OCI-LY7 (cell line): ENCODE measurements at regions not wholly inside any gene's neighbourhood (a gene's known extent, or its start where the extent isn't known, plus 50 kb on each side); places are given as distances from the start of the nearest gene placed in this dataset.

ENCODE experiments used
- BruUV-seq: library from RNA; stranded (reverse); fragments of 400-500 nt; replicated peaks from 2 replicates; lab custom pipeline; 2021; lab: Mats Ljungman, UMichigan
- CTCF ChIA-PET: fragments of 300-600 bp; sonication (Branson Sonifier 250); formaldehyde crosslinking; loops from one replicate; lab custom pipeline; 2022; ENCODE audit warnings: antibody characterized with exemption; ENCODE audit not compliant: unreplicated experiment; lab: Charles Lee
- POLR2A ChIA-PET: fragments of 300-600 bp; sonication (Branson Sonifier 250); formaldehyde crosslinking; loops from one replicate; lab custom pipeline; 2022; ENCODE audit warnings: antibody characterized with exemption; lab: Charles Lee
- DNase-seq: peaks from one replicate; pipeline ENCODE4 v3.0.0-alpha.2; 2015; ENCODE audit warnings: low spot score
- H2AFZ ChIP-seq: fragments of 200-600 bp; sonication (generic), shearing (Covaris generic); 2 replicates; pipeline ENCODE4 v1.6.1; 2014; ENCODE audit warnings: mild to moderate bottlenecking, antibody characterized with exemption, low read length, moderate library complexity
- H3K27ac ChIP-seq: fragments of 200-600 bp; sonication (generic); 2 replicates; pipeline ENCODE4 v1.5.1; 2014; ENCODE audit warnings: mixed run types, low read depth, mild to moderate bottlenecking, moderate library complexity, low read length, inconsistent platforms; ENCODE audit not compliant: poor library complexity, severe bottlenecking
- H3K36me3 ChIP-seq: fragments of 200-600 bp; sonication (generic); 2 replicates; pipeline ENCODE4 v1.6.1; 2014; ENCODE audit warnings: mild to moderate bottlenecking, antibody characterized with exemption, low read length, moderate library complexity, mixed read lengths; ENCODE audit not compliant: insufficient read depth
- H3K4me1 ChIP-seq: fragments of 200-600 bp; sonication (generic); 2 replicates; pipeline ENCODE4 v1.5.1; 2014; ENCODE audit warnings: mild to moderate bottlenecking, low read length; ENCODE audit not compliant: insufficient read depth, poor library complexity, severe bottlenecking
- H3K4me2 ChIP-seq: fragments of 200-600 bp; sonication (generic); 2 replicates; pipeline ENCODE4 v1.6.1; 2014; ENCODE audit warnings: mild to moderate bottlenecking, low read length
- H3K4me3 ChIP-seq: fragments of 200-600 bp; sonication (generic); 2 replicates; pipeline ENCODE4 v1.5.1; 2014; ENCODE audit warnings: mild to moderate bottlenecking, low read depth, low read length; ENCODE audit not compliant: poor library complexity, severe bottlenecking
- H3K79me2 ChIP-seq: fragments of 200-600 bp; sonication (generic); 2 replicates; pipeline ENCODE4 v1.6.1; 2016; ENCODE audit warnings: low read depth, mild to moderate bottlenecking, low read length, moderate library complexity, mixed read lengths; ENCODE audit not compliant: insufficient read depth
- H3K9me2 ChIP-seq: fragments of 200-600 bp; sonication (generic); 2 replicates; pipeline ENCODE4 v1.6.1; 2016; ENCODE audit warnings: mild to moderate bottlenecking, low read length, mixed read lengths; ENCODE audit not compliant: insufficient read depth
- H3K9me3 ChIP-seq: fragments of 200-600 bp; sonication (generic); 2 replicates; pipeline ENCODE4 v1.6.1; 2014; ENCODE audit warnings: mild to moderate bottlenecking, mixed run types, low read length, mixed read lengths
- H4K20me1 ChIP-seq: fragments of 200-600 bp; sonication (generic); 2 replicates; pipeline ENCODE4 v1.6.1; 2014; ENCODE audit warnings: mild to moderate bottlenecking, antibody characterized with exemption, low read length, moderate library complexity, mixed read lengths; ENCODE audit not compliant: insufficient read depth
- EZH2phosphoT487 ChIP-seq: fragments of 200-600 bp; sonication (generic); IDR thresholded peaks from 2 replicates; pipeline ENCODE4 v1.6.1; 2018; ENCODE audit warnings: low read depth, borderline replicate concordance, mild to moderate bottlenecking, mixed run types, antibody characterized with exemption, low read length, moderate library complexity, mixed read lengths
- intact Hi-C: fragments of 100-400 bp; cut with micrococcal nuclease; formaldehyde crosslinking; loops from one replicate; pipeline ENCODE4 v1.10.0; 2022; ENCODE audit not compliant: unreplicated experiment
- TF ChIP-seq, protein P1 (sequence below): fragments of 200-600 bp; sonication (generic); conservative IDR thresholded peaks from 2 replicates; pipeline ENCODE4 v1.5.1; 2014; ENCODE audit warnings: mild to moderate bottlenecking, antibody characterized with exemption, low read length, moderate library complexity, mixed read lengths

GRCh38 chr17:77874303-77875050, 84.0 kb upstream of the TNRC6C start:
- TF ChIP-seq, protein P1, sequence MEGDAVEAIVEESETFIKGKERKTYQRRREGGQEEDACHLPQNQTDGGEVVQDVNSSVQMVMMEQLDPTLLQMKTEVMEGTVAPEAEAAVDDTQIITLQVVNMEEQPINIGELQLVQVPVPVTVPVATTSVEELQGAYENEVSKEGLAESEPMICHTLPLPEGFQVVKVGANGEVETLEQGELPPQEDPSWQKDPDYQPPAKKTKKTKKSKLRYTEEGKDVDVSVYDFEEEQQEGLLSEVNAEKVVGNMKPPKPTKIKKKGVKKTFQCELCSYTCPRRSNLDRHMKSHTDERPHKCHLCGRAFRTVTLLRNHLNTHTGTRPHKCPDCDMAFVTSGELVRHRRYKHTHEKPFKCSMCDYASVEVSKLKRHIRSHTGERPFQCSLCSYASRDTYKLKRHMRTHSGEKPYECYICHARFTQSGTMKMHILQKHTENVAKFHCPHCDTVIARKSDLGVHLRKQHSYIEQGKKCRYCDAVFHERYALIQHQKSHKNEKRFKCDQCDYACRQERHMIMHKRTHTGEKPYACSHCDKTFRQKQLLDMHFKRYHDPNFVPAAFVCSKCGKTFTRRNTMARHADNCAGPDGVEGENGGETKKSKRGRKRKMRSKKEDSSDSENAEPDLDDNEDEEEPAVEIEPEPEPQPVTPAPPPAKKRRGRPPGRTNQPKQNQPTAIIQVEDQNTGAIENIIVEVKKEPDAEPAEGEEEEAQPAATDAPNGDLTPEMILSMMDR: no peak
- TF ChIP-seq EZH2phosphoT487: no peak
- Histone ChIP-seq H4K20me1 (no peaks in the 10 kb centered on the region), H3K9me3 (peaks cover 14% of the 10 kb centered on the region; the same call in 1 of the 2 replicates), H3K79me2 (no peaks in the 10 kb centered on the region), H2AFZ (no peak overlapping the region), H3K36me3 (no peaks in the 10 kb centered on the region; the same call in 1 of the 2 replicates), H3K4me1 (peaks cover 46% of the 10 kb centered on the region), H3K27ac (no peak overlapping the region), H3K4me2 (no peak overlapping the region), H3K4me3 (no peak overlapping the region), H3K9me2 (no peaks in the 10 kb centered on the region)
- CTCF ChIA-PET: no interaction called here
- intact Hi-C loops: no loop called here
- BruUV-seq: no TSS peak
- POLR2A ChIA-PET: interaction anchor here (1.0 kb wide), 1 partner anchor 84 kb away, joined by 3 read pairs; the partner anchor contains the start of gene TNRC6C
- no peak for DNase-seq

DNA sequence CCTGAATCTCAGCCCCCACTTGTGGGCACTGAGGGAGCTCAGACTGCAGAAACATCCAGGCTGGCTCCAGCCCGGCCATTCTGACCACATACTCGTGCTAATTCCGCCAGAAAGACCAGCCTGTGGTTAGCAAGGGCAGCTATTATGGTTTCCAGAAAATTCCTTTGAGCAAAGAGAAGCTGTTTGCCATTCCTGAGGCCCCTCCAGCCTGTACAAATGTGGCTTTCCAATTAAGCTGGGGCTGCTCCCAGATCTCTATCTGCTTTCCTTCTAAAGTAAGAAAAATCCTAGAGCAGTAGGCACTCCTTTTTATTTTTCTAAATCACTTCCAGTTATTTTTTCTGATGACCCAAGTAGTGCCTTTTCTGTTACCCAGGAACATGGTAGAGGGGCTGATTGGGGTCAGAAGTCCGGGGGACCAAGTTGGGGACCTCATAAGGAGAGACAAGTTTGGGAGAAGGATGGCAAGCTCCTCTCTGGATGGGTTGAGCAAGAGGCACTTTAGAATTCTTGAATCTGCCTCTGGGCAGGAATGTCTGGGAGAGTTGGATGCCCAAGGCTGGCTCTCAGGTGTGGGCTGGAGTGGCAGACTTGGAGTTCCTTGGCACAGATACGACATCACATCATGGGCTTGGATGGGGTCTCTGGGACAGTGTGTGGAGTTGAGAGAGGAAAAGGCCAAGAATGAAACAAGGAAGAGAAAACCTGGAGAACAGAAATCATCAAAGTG, 83.3 kb upstream of the TNRC6C start:
- ChIA-PET CTCF (no interaction called here), POLR2A (interaction anchor here (1.0 kb wide), 1 partner anchor 83 kb away, joined by 3 read pairs; the partner anchor contains the start of gene TNRC6C)
- Histone ChIP-seq H4K20me1 (no peaks in the 10 kb centered on the region), H3K79me2 (no peaks in the 10 kb centered on the region), H3K4me1 (peaks cover 41% of the 10 kb centered on the region), H3K36me3 (no peaks in the 10 kb centered on the region; the same call in 1 of the 2 replicates), H3K4me2 (no peak overlapping the region), H3K4me3 (no peak overlapping the region), H3K9me3 (peaks cover 14% of the 10 kb centered on the region; the same call in 1 of the 2 replicates), H3K9me2 (no peaks in the 10 kb centered on the region), H2AFZ (no peak overlapping the region), H3K27ac (no peak overlapping the region)
- no peak for DNase-seq
- intact Hi-C loops: no loop called here
- BruUV-seq: no TSS peak
- TF ChIP-seq EZH2phosphoT487: no peak
- TF ChIP-seq, protein P1: no peak
